GM06990 (cell line): ENCODE measurements at regions not wholly inside any gene's neighbourhood (a gene's known extent, or its start where the extent isn't known, plus 50 kb on each side); places are given as distances from the start of the nearest gene placed in this dataset.

Experiments
- DNase-seq: peaks from one replicate; pipeline ENCODE4 v3.0.0-alpha.2; 2011; ENCODE audit not compliant: insufficient read length; ENCODE audit errors: extremely low read depth
- H3K27me3 ChIP-seq: replicated peaks from 2 replicates; pipeline ENCODE4 v1.6.0; 2011; ENCODE audit warnings: low read length; ENCODE audit not compliant: control insufficient read depth, insufficient read depth
- H3K36me3 ChIP-seq: 2 replicates; pipeline ENCODE4 v1.5.1; 2011; ENCODE audit warnings: low read length; ENCODE audit not compliant: control insufficient read depth, insufficient read depth
- H3K4me3 ChIP-seq: replicated peaks from 2 replicates; pipeline ENCODE4 v1.5.1; 2011; ENCODE audit warnings: low read depth, mild to moderate bottlenecking, control low read depth, low read length
- TF ChIP-seq, protein P1 (sequence below): IDR thresholded peaks from 2 replicates; pipeline ENCODE4 v1.5.1; 2011; ENCODE audit warnings: low read length, control low read depth, mild to moderate bottlenecking, inconsistent platforms; ENCODE audit not compliant: insufficient read depth, poor library complexity, severe bottlenecking

DNA sequence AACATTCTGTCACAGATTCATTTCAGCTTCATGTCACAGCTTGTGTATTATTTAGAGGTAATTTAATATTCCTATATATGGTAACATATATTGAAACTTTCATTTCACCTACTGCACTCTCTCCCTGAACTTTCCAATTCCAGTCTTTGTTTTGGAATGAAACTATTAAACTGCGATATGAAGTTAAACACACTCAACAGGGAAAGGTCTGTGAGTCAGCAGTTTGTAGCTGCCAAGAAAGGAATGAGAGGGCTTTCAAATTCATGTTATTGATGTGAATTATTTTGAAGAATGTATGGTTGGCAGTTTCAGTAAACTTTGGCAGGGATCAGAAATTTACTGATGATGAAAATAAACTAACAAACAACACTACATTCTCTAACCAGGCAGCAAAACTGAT, 148.3 kb downstream of the HNMT start:
- no peaks in the 10 kb centered on the region for H3K27me3 ChIP-seq
- DNase-seq: no peak
- TF ChIP-seq, protein P1, sequence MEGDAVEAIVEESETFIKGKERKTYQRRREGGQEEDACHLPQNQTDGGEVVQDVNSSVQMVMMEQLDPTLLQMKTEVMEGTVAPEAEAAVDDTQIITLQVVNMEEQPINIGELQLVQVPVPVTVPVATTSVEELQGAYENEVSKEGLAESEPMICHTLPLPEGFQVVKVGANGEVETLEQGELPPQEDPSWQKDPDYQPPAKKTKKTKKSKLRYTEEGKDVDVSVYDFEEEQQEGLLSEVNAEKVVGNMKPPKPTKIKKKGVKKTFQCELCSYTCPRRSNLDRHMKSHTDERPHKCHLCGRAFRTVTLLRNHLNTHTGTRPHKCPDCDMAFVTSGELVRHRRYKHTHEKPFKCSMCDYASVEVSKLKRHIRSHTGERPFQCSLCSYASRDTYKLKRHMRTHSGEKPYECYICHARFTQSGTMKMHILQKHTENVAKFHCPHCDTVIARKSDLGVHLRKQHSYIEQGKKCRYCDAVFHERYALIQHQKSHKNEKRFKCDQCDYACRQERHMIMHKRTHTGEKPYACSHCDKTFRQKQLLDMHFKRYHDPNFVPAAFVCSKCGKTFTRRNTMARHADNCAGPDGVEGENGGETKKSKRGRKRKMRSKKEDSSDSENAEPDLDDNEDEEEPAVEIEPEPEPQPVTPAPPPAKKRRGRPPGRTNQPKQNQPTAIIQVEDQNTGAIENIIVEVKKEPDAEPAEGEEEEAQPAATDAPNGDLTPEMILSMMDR: no peak
- H3K4me3 ChIP-seq: no peak overlapping the region
- H3K36me3 ChIP-seq: no peaks in the 10 kb centered on the region

- Histone ChIP-seq H3K4me3 (no peak overlapping the region), H3K36me3 (no peaks in the 10 kb centered on the region), H3K27me3 (no peaks in the 10 kb centered on the region)
- TF ChIP-seq, protein P1: no peak
- DNase-seq: no peak
Observed at GRCh38 chr2:138113871-138114525, 149.7 kb downstream of the HNMT start.

DNA sequence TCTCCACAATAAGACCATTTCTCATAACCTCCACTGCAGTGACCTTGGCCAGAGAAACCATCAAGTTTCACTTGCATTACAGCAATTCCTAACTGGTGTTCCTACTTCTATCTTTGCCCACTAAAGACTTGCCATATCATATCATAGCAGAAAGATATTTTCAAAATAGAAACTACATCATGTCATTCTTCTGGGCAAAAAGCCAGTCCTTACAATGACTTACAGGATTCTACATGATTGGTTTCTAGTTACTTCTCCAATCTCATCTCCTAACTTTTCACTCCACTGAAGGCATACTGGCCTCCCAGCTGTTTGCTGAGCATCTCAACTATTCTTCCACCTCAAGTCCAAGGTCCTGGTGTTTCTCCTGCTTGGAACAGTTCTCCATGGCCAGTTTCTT, 151.4 kb downstream of the HNMT start:
- TF ChIP-seq, protein P1: no peak
- Histone ChIP-seq H3K36me3 (no peaks in the 10 kb centered on the region), H3K27me3 (no peaks in the 10 kb centered on the region), H3K4me3 (no peak overlapping the region)
- no peak for DNase-seq

- TF ChIP-seq, protein P1: no peak
- no peak for DNase-seq
- Histone ChIP-seq H3K36me3 (no peaks in the 10 kb centered on the region), H3K27me3 (no peaks in the 10 kb centered on the region), H3K4me3 (no peak overlapping the region)
Observed at GRCh38 chr2:138116456-138116855, 152.2 kb downstream of the HNMT start.

DNA sequence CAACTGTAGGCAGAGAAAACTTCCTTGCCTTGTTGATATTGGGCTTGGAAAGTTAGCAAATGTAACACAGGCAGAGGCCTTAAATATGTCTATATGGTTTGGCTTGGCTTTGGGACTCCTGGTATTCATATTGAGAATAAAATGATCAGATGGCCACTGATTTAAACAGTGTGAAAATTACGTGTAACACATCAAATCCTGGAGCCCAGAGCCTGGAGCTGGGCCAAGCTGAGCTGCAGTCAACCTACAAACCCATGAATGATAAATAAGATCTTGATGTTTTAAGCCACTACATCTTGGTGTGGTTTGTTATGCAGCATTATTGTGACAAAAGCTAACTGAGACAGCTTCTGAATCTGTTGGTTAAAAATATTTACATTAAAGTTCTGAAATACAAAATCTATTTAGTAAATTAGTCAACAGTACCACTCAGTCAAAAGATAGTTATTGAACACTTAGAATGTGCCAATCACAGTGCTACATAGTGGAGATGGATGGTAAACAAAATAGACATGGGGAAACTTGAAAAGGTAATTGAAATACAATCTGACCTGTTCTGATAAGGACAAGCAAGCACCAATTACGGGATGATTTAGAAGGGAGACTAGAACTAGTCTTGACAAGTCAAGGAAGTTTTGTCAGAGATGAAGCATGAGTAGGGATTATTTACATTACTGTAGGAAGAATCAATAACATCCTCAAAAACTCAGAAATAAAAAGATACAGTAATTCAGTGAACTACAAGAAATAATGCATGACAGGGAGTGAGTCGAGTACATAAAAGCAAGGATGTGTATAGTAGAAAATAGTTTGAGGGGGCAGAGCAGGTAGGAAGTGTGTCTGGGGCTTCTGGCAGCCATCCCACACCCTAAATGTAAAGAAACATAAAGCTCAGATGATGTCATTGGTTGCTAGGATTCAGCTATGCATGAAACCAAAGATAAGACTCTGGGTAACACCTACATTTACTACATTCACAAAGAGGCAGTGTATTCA, 157.7 kb downstream of the HNMT start:
- no peaks in the 10 kb centered on the region for H3K36me3 ChIP-seq
- H3K4me3 ChIP-seq: no peak overlapping the region
- TF ChIP-seq, protein P1: no peak
- H3K27me3 ChIP-seq: no peaks in the 10 kb centered on the region; the same call in 1 of the 2 replicates
- DNase-seq: no peak
